Amniotic stem cell (primary cell): ENCODE measurements at regions not wholly inside any gene's neighbourhood (a gene's known extent, or its start where the extent isn't known, plus 50 kb on each side); places are given as distances from the start of the nearest gene placed in this dataset.

Experiments used
- DNase-seq: peaks from one replicate; lab custom pipeline; 2025; lab: John Stamatoyannopoulos, UW

DNA sequence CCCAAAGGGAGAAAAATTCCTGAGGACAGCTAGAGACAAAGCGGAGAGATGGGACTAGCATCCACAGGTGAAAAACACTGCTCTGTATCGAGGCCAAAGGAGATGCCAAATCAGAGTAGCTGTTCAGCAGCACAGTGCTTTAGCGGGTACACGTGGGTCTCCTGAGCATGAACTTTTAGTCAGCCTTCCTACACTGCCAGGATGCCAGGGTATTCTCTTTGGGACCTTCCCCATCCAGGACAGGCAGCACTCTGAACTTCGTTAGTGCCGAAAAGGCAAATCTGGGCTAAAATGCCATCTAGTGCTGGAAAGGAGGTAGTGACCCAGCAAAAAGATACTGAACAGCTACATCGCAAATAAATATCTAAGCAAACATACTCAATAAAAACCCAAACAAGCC is 64.9 kb downstream of the C6orf58 start:
- DNase-seq = peak; percentile 15
